NCI-H748 (cell line): ENCODE measurements at regions not wholly inside any gene's neighbourhood (a gene's known extent, or its start where the extent isn't known, plus 50 kb on each side); places are given as distances from the start of the nearest gene placed in this dataset.

Experiments
- DNase-seq: peaks from one replicate; lab custom pipeline; 2025; ENCODE audit not compliant: unreplicated experiment; lab: John Stamatoyannopoulos, UW

- DNase-seq, result peak; percentile 88
Observed at GRCh38 chr5:57595523-57595991, 112.9 kb upstream of the ACTBL2 start.

- DNase-seq, result no peak
Observed at GRCh38 chr5:57594436-57594835, 111.8 kb upstream of the ACTBL2 start.

GRCh38 chr5:57592236-57592635 lies 109.6 kb upstream of the ACTBL2 start:
- DNase-seq, result no peak

GRCh38 chr5:57586649-57587048 lies 104.0 kb upstream of the ACTBL2 start:
- DNase-seq, result no peak

DNA sequence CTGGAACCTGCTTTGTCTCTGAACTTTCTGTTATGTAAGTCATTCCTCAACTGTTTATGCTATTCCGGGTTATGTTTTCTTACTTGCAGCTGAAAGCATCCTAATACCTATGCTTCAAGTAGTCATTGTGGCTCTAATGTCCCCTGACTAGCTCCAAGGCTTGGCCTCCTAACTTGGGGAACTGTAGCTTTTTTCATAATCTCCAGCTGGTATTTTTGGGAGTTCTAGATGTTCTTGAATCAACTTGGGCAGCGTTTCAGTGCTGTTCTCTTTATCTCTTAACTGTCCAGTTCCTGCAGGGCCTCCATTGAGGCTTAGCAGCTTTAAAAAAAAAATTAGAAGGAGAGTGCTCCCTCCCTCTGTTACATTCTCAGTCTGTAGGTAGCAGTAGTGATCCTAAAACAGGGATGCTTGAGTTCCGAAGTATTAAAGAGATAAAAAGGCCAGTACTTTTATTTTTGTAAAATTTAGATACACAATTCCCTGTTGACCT lies 100.0 kb upstream of the ACTBL2 start:
- DNase-seq, result no peak

GRCh38 chr5:57581772-57582171 lies 99.2 kb upstream of the ACTBL2 start:
- DNase-seq, result no peak

- DNase-seq, result no peak
Observed at GRCh38 chr5:57581222-57581621, 98.6 kb upstream of the ACTBL2 start.

- DNase-seq, result no peak
Observed at GRCh38 chr5:57577432-57578175, 95.0 kb upstream of the ACTBL2 start.

DNA sequence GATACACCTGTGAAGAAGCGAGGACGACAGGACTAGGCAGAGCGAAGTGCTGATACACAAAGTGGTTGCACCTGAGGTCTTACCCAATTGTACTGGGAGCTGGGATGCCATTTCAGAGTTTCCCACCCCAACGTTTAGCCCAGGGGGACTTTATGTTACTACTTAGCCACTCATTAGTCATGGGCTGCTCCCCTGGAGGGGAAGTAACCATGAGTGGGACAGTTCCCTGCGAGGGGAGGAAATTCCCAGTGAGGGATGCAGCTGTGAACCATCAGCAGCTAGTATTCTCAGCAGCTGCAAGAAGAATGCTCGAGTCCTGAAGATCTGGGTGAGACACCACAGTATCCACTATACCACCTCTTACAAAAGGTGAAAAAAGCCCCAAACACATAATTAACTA lies 93.7 kb upstream of the ACTBL2 start:
- no peak for DNase-seq

GRCh38 chr5:57575839-57576238 lies 93.2 kb upstream of the ACTBL2 start:
- DNase-seq, result peak; percentile 43

GRCh38 chr5:57572461-57572860 lies 89.8 kb upstream of the ACTBL2 start:
- no peak for DNase-seq

DNA sequence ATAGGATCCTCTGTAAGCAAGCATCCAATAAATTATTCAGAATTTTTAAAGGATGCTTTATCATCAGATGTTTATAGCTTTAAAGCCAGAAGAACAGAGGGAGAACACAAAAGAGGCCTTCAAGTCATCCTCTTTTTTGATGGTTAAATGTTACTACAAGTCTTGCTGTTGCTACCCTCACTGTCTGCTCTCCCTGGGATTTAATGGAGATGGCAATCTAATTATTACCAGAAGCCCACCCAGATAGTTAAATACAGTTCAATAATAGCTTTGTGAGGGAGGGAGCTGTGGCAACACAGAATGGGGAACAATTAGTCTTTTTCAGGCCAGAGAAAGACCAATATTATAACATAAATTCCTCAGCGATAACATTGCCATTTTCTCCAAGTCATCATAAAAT lies 87.0 kb upstream of the ACTBL2 start:
- DNase-seq, result no peak

GRCh38 chr5:57568136-57568535 lies 85.5 kb upstream of the ACTBL2 start:
- no peak for DNase-seq

DNA sequence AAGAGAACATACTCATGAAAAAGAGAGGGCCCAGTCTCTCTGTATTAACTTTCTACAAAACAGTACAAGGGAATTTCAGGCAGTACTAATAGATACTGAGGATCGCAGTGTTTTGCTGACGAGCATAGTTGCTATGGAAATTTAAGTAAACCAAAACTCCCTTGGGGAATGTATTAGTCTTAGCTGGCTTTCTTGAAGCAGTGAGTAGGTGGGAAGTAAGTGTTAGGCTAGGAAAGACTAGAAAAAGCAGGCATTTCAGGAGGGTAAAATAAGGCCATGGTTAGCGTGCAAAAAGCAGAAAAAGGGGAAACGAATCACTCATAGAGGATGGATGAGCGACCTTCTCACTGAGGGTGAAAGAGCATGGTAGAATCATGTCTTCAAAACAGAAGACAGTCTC lies 84.3 kb upstream of the ACTBL2 start:
- no peak for DNase-seq

GRCh38 chr5:57561231-57561842 lies 78.7 kb upstream of the ACTBL2 start:
- DNase-seq, result no peak

DNA sequence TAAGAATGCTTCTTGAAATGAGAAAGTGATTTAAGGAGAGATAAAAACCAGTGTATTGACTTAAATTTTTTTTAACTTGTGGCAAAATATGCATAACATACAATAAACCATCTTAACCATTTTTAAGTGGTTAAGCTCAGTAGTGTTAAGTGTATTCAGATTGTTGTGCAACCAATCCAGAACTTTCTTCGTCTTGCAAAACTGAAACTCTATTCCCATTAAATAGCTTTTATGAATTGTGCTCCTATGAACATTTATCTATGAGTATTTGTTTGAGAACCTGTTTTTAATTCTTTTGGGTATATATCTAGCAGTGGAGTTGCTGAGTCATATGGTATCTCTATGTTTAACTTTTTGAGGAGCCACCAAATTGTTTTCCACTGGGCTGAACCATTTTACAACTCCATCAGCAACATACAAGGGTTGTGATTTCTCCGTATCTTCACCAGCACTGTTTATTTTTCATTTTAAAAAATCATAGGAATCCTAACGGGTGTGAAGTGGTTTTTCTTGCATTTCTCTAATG lies 76.6 kb upstream of the ACTBL2 start:
- no peak for DNase-seq

DNA sequence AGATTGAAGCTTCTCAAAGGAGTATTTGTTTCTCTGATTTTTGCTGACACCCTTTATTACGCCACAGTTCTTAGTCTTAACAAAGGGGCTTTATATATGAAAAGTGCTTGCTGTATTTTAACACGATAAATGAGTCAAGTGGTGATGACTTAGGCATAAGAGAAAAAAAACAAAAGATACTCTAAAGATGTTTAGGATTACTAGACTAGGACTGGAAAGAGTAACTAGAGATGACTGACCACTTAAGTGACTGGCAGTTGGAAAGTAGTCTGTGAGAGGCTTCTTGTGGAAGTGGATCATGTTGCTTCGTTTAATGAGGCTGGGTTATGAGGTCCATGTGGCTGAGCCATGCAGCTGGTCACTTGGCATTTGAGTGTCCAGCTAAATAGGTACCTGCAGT lies 69.4 kb upstream of the ACTBL2 start:
- DNase-seq, result peak; percentile 2

- no peak for DNase-seq
Observed at GRCh38 chr5:57551251-57551650, 68.6 kb upstream of the ACTBL2 start.

GRCh38 chr5:57550132-57550531 lies 67.5 kb upstream of the ACTBL2 start:
- DNase-seq, result no peak

DNA sequence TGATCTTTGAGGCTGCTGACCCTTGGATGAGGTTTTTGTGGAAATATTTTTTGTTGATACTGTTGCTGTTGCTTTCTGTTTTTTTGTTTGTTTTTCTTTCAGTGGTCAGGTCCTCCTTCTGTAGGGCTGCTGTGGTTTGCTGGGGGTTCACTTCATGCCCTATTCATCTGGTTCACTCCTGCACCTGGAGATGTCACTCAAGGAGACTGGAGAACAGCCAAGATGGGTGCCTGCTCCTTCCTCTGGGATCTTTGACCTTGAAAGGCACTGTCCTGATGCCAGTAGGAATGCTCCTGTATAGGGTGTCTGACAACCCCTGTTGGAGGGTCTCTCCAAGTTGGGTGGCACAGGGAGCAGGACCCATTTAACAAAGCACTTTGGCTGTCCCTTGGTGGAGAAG lies 67.0 kb upstream of the ACTBL2 start:
- no peak for DNase-seq

- no peak for DNase-seq
Observed at GRCh38 chr5:57540823-57541222, 58.2 kb upstream of the ACTBL2 start.

GRCh38 chr5:57539281-57539701 lies 56.7 kb upstream of the ACTBL2 start:
- DNase-seq, result no peak
